ENCODE measurements at regions not wholly inside any gene's neighbourhood (a gene's known extent, or its start where the extent isn't known, plus 50 kb on each side); places are given as distances from the start of the nearest gene placed in this dataset.
"Not testable (repeated sequence)": the region's sequence is repeated elsewhere in the genome, so short reads cannot be mapped to it uniquely, and the experiment has no call there.

- intact Hi-C loops (cut with DNase I), result no loop called here
- Histone ChIP-seq H3K4me3 (no peak overlapping the region), H3K4me1 (ENCODE audit: insufficient read depth) (no peaks in the 10 kb centered on the region), H3K9me3 (no peaks in the 10 kb centered on the region), H3K36me3 (no peaks in the 10 kb centered on the region), H3K27me3 (no peaks in the 10 kb centered on the region), H3K27ac (no peak overlapping the region)
- TF ChIP-seq CTCF (IDR thresholded peaks at IDR 0.05) (no peak), POLR2A (IDR thresholded peaks at IDR 0.05) (no peak), EP300 (IDR thresholded peaks at IDR 0.05) (no peak)
- no peak for DNase-seq
- 23 to 30% (median 25%) methylated on average over 2 of the region's 2 CpGs for WGBS, 3 donors
Measured at GRCh38 chr13:62747629-62748028, 1332.0 kb upstream of the PCDH20 start.

GRCh38 chr13:62747152-62747551 is 1331.5 kb upstream of the PCDH20 start:
- 87 to 92% (median 91%) methylated on average over 2 of the region's 2 CpGs for WGBS, 3 donors
- intact Hi-C loops (cut with DNase I), result no loop called here
- H3K27ac ChIP-seq, result no peak overlapping the region
- no peaks in the 10 kb centered on the region for H3K4me1 ChIP-seq (ENCODE audit: insufficient read depth)
- TF ChIP-seq POLR2A (IDR thresholded peaks at IDR 0.05), result no peak
- DNase-seq, result no peak
- no peaks in the 10 kb centered on the region for H3K9me3 ChIP-seq
- H3K36me3 ChIP-seq, result no peaks in the 10 kb centered on the region
- H3K27me3 ChIP-seq, result no peaks in the 10 kb centered on the region
- no peak overlapping the region for H3K4me3 ChIP-seq

- H3K36me3 ChIP-seq; H3K27me3 ChIP-seq; H3K4me3 ChIP-seq; H3K4me1 ChIP-seq (ENCODE audit: insufficient read depth); H3K9me3 ChIP-seq; intact Hi-C loops (cut with DNase I); H3K27ac ChIP-seq: not testable (repeated sequence)
- peak in 1 of 5 donors; percentile 7 for DNase-seq
- 77 to 93% (median 88%) methylated on average over 9 of the region's 9 CpGs for WGBS, 3 donors
Measured at GRCh38 chr13:62729746-62730145, 1314.1 kb upstream of the PCDH20 start.

- no peak overlapping the region for H3K27ac ChIP-seq
- DNase-seq, result no peak
- WGBS, 3 donors, result 47 to 56% (median 49%) methylated on average over 4 of the region's 4 CpGs
- H3K4me1 ChIP-seq (ENCODE audit: insufficient read depth), result no peaks in the 10 kb centered on the region
- intact Hi-C loops (cut with DNase I), result no loop called here
- H3K4me3 ChIP-seq, result no peak overlapping the region
- H3K9me3 ChIP-seq, result no peaks in the 10 kb centered on the region
- H3K36me3 ChIP-seq, result no peaks in the 10 kb centered on the region
- peaks cover 4% of the 10 kb centered on the region for H3K27me3 ChIP-seq
- TF ChIP-seq CTCF (IDR thresholded peaks at IDR 0.05) (no peak), EP300 (IDR thresholded peaks at IDR 0.05) (no peak), POLR2A (IDR thresholded peaks at IDR 0.05) (no peak)
Measured at GRCh38 chr13:62721893-62722292, 1306.2 kb upstream of the PCDH20 start.

- H3K36me3 ChIP-seq; H3K9me3 ChIP-seq; H3K27ac ChIP-seq; H3K27me3 ChIP-seq; H3K4me3 ChIP-seq; intact Hi-C loops (cut with DNase I); H3K4me1 ChIP-seq (ENCODE audit: insufficient read depth); DNase-seq: not testable (repeated sequence)
- 88 to 89% (median 88%) methylated on average over 7 of the region's 7 CpGs for WGBS, 3 donors
Measured at GRCh38 chr13:62711948-62712347, 1296.3 kb upstream of the PCDH20 start.

- H3K36me3 ChIP-seq, result no peaks in the 10 kb centered on the region
- TF ChIP-seq CTCF (IDR thresholded peaks at IDR 0.05) (no peak), POLR2A (IDR thresholded peaks at IDR 0.05) (no peak), EP300 (IDR thresholded peaks at IDR 0.05) (no peak)
- H3K4me3 ChIP-seq, result no peak overlapping the region
- H3K27me3 ChIP-seq, result no peaks in the 10 kb centered on the region
- no peak for DNase-seq
- H3K4me1 ChIP-seq (ENCODE audit: insufficient read depth), result no peaks in the 10 kb centered on the region
- no peaks in the 10 kb centered on the region for H3K9me3 ChIP-seq
- intact Hi-C loops (cut with DNase I), result no loop called here
- 53 to 56% (median 54%) methylated on average over 1 of the region's 1 CpG for WGBS, 3 donors
- no peak overlapping the region for H3K27ac ChIP-seq
Measured at GRCh38 chr13:62710787-62711186, 1295.1 kb upstream of the PCDH20 start.

Measured in ovary (tissue), 7 donors.